ENCODE measurements at regions not wholly inside any gene's neighbourhood (a gene's known extent, or its start where the extent isn't known, plus 50 kb on each side); places are given as distances from the start of the nearest gene placed in this dataset.

DNA sequence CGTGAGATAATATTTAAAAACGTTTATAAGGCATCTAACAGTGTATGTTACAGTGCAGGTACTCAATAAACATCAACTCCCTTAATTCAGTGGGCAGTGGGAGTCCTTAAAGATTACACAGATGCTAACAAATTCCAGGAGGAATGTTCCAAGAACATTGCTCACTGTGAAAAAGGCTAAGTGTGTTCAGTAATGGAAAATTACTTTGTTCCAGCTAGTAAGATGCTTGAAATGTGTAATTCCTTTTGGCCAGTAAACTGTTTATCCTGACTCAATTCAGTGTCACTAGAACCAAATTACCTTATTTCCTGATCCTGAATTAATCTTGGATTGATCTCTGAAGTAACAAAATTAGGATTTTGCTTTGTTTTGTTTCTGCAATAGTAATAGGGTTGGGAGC, 54.2 kb upstream of the SEMA6D start:
- TF ChIP-seq CTCF (IDR thresholded peaks at IDR 0.05) (no peak), POLR2A (IDR thresholded peaks at IDR 0.05) (no peak)

All from uterus (tissue), 2 donors.